LHCN-M2 (cell line): ENCODE measurements at regions not wholly inside any gene's neighbourhood (a gene's known extent, or its start where the extent isn't known, plus 50 kb on each side); places are given as distances from the start of the nearest gene placed in this dataset.

Experiments
- DNase-seq: peaks from one replicate; pipeline ENCODE4 v3.0.0-alpha.2; 2012; ENCODE audit warnings: low read depth

- no peak for DNase-seq
Measured at GRCh38 chr15:38672273-38672672, 107.7 kb upstream of the RASGRP1 start.

- no peak for DNase-seq
Measured at GRCh38 chr15:38672814-38673670, 108.4 kb upstream of the RASGRP1 start.

DNA sequence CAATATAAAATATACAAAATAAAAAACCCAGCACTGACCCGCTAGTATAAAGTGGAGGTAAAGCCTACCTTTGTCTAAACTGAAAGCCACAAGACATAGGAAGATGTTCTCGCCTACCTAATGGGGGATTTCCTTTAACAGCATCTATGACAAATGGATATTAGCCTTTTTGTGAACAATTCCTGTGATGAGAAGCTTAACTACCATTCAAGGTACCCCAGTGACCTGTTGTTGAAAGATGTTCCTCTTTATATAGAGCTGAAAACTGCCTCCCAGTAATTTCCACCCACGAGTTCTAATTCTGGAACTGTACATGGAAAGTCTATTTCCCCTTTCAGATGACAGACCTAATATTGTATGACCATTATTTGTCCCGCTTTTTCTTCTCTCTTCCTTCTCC, 109.8 kb upstream of the RASGRP1 start:
- DNase-seq: no peak

GRCh38 chr15:38678281-38678680, 113.7 kb upstream of the RASGRP1 start:
- no peak for DNase-seq

GRCh38 chr15:38680775-38681174, 116.2 kb upstream of the RASGRP1 start:
- no peak for DNase-seq

DNA sequence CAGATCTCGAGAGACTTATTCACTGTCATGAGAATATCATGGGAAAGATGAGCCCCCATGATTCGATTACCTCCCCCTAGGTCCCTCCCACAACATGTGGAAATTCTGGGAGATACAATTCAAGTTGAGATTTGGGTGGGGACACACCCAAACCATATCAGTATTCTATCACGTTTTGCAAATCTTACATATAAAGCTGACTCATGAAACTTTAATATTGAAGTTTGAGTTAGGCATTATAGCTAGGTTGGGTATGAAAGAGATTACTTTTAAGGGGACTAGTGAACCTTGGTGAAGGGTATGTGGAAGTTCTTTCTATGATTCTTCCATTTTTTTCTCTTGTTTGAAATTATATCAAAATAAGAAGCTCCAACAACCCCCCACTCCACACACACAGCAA, 117.7 kb upstream of the RASGRP1 start:
- DNase-seq: no peak

- DNase-seq: no peak
Measured at GRCh38 chr15:38682861-38683260, 118.2 kb upstream of the RASGRP1 start.

GRCh38 chr15:38683382-38684242, 119.0 kb upstream of the RASGRP1 start:
- peak; percentile 35 for DNase-seq

DNA sequence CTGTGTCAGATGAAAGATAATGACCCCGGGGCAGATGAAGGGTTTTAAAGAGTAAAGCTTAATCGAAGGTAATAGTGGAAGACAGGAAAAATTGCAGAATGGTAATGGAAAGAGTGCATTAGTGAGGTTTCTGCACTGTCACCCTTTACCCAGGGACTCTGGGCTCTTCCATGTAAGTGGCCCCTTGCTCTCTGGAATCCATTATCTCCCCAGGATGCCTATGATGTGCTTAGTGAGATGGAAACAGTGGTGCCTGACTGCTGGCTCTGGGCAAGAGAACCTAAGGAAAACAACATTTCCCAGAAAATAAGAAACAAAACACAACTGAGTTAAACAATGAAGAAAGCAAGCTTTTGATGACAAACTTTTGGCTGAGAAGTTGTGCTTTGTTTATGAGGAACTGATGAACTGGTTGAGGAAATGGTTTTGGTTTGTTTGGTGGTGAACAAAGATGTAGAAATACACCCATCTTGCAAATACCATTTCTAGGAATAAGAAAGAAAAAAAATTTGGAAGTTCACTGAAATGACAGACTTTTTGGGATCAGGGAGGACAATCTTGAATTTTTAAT, 119.9 kb upstream of the RASGRP1 start:
- no peak for DNase-seq

- no peak for DNase-seq
Measured at GRCh38 chr15:38685686-38686339, 121.2 kb upstream of the RASGRP1 start.

GRCh38 chr15:38687340-38687739, 122.7 kb upstream of the RASGRP1 start:
- DNase-seq: no peak

DNA sequence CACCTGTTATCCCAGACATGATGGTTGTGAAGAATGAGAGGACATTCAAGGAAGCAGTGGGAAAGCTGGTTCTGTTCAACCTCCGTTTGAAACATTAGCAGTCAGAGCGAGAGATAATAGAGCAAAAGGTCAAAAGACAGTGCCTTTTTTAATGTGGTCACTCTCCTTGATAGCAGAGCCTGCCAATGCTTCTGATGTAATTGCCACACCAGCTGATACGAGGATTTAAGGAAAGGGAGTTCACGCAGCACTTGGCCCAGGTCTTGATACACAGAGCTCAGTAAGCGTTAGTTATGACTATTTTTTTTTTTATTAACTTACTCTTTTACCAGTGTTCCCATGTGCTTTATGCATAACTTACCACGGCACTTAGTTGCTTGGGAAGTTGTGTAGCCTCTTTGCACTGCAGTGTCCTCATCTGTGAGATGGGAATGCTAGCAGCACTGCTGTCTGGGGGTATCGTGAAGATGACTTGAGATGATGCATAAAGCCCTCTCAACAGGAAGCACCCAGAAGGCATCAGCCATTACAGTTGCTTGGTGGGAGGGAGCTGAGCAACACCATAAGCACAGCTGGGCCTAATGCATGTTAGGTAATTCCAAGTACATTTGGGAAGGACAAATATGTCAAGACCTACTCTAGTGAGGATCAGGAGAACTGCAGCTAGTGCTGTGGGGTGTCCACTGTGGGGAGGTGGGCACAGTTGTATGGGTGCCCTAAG, 123.3 kb upstream of the RASGRP1 start:
- DNase-seq: no peak

DNA sequence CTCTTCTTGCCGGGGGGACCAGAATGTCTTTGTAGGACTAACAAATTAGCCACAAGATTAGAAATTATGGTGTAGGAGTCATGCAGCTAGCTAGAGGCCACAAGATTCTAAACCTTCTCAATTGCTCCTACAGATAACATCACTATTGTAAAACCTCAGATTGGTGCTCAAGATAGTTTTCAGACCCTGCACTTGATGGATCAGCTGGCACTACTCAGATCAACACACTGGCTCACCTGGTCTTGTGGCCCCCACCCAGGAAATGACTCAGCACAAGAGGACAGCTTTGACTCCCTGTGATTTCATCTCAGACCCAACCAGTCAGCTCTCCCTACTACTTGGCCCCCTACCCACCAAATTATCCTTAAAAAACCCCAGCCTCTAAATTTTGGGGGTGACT, 124.1 kb upstream of the RASGRP1 start:
- no peak for DNase-seq

GRCh38 chr15:38689522-38689921, 124.9 kb upstream of the RASGRP1 start:
- DNase-seq: no peak

DNA sequence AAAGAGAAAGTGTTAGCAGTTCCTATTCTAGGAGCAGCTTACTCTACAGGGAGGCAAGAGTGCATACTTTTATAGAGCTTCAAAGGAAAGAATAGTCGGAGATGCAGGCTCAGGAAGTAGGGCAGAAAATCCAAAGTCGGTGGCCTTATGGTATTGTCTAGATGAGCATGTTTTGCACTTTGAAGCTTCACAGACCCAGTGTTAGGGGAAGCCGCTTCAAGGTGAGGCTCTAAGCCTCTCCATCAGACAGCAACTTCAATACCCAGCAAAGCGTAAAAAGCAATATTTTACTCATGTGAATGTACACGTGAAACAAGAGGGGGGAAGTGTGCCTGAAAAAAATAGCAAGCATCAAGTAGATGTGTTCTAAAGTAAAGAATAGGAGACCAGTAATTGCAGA, 125.6 kb upstream of the RASGRP1 start:
- DNase-seq: no peak

- peak; percentile 67 for DNase-seq
Measured at GRCh38 chr15:38690719-38691332, 126.2 kb upstream of the RASGRP1 start.

GRCh38 chr15:38691377-38691776, 126.8 kb upstream of the RASGRP1 start:
- no peak for DNase-seq

DNA sequence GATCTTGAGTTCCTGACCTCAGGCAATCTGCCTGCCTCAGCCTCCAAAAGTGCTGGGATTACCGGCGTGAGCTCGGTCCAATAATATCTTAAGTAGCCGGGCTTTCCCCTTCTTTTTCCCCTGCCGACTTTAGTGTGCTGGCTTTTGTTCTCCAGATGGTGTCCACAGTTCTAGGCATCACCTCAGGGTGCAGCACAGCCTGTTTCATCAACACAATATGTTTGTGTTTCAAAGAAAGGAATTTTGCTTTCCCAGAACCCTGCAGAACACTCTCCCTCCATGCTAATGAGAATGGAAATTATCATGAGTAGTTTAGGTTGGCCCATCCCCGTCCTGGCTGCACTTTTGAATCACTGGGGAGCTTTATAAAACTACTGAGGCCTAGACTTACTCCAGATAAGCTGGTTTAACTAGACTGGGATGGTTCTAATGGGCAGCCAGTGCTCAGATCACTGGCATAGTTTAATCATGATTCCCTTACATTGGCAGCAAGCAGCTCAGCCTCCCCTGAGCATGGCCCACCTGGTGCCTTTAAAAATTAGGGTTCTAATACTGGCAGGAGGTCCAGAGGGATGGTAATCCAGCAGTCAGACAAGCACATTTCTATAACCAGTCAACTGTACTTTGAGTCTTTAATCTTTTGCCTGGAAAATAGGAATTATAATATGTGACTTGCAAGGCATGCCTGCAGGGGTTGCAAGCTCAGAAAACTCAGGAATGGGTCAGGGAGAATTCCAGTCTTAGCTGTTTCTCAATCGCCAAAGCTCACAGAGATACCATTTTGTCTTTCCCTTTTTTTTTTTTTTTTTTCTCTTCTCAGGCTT, 127.6 kb upstream of the RASGRP1 start:
- DNase-seq: no peak

DNA sequence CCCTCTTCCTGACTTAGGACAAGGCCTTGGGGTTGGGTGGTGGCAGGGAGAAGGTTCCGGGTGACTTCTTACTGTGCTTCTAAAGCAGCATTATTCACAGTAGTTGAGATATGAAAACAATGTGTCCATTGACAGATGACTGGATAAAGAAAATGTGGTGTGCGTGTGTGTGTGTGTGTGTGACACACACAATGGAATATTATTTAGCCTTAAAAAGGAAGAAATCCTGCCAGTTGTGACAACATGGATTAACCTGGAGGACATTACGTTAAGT, 128.1 kb upstream of the RASGRP1 start:
- DNase-seq: no peak
